HG03064 (cell line): ENCODE measurements at regions not wholly inside any gene's neighbourhood (a gene's known extent, or its start where the extent isn't known, plus 50 kb on each side); places are given as distances from the start of the nearest gene placed in this dataset.

Source experiments
- ATAC-seq: cut with Tn5 transposase; IDR thresholded peaks from one replicate; pipeline ENCODE4 v1.9.1; 2021; ENCODE audit warnings: low read depth; ENCODE audit not compliant: unreplicated experiment

DNA sequence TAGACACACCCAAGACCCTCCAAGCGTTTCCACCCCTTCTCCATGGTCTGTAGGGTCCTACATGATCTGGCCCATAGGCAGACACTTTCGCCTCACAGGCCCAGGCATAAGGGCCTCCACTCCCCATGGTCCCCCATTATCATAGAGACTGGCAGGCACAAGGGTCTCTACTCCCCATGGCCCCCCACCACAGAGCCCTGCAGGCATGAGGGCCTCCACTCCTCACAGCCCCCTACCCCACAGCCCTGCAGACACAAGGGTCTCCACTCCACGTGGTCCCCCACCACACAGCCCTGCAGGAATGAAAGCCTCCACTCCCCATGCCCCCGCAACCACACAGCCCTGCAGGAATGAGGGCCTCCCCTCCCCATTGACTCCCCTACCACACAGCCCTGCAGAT is 159.7 kb upstream of the AGAP1 start:
- no peak for ATAC-seq

DNA sequence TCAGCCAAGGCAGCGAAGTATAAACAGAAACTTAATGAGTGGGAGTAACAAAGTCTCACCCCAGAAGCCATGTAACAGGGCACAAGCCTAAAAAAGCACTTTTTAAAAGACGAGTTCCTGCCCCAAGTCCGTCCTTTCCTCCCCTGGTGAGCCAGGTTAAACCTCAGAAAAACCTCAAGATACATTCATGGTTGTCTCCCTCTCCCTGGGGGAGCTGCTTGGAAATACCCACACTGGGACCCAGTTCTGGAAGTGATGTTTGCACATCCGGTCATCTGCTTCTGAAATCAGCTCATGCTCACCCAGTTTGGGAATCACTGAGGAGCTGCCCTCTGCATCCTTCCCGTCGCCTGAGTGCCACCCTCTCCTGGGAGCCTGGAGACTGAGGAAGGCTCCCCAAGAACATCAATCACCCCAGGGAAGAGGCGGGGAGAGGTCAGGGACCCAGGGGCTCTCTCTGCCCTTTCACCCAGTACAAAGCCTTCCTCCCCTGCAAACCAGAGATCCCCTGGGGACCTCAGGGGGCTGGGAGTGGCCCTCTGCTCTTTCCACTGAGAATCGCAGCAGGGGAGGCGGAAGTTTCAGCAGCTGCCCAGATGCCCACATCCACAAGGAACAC is 150.6 kb upstream of the AGAP1 start:
- ATAC-seq = no peak

DNA sequence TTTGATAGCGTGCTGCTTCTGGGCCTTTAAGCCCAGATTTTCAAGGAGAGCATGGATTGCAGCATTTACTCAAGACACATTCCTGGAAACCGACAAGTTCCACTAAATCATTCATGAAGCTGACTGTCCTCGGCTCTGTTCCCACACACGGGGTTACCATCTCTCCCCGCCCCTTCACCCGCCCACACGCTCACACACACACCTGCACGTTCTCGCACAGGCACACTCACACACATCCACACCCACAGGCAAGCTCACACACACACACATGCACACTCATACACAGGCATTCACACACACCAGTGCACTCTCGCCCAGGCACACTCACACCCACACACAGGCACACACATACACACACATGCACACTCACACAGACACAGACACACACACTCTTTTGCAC is 150.0 kb upstream of the AGAP1 start:
- ATAC-seq = no peak

DNA sequence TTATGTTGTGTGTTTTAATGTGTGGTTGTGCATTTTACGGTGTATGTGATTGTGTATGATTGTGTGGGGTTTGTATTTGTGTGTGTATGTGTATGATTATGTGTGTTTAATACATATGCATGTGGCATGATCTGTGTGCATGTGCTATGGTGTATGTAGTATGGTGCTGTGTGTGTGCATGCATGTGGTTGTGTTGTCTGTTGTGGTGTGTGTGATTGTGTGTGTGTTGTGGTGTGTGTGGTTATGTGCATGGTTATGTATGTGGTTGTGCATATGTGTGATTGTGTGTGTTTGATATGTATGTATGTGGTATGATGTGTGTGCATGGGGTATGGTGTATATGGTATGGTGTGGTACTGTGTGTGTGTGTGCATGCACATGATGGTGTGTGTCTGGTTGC is 148.1 kb upstream of the AGAP1 start:
- no peak for ATAC-seq

DNA sequence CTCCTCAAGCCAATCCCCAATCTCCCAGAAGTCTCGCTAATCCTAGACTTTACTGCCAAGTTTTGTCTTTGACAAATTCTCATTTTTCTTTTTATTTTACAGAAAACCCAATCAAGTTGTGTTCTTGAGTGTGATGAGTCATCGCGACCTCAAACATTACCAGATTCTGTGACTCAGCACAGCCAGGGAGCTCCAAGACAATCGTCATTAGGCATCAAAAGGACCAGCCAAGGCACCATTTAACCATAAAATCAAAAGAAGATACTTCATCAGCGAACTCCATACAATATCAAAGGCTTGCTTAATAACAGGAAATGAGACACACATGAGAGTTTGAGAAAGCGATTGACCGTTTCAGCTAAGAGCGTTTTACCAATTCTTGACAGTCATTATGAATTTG is 146.2 kb upstream of the AGAP1 start:
- ATAC-seq = no peak

DNA sequence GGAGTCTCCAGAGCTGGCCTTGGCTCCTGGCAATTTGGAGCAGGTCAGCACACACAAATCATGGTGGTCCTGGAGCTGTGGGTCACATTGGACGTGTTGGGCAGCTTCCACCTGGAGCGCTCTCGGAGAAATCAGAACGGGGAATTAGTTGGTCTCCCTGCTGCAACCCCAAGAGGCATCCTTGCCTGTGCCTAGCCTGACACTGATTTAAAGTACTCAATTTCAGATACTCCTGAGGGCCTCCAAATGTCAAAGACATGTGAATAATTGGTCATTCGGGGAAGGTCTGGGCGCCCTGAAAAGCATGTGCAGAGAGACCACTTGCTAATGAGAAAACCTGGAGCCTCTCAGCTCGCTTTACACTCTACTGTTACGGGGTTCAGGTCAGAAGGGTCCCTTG is 145.5 kb upstream of the AGAP1 start:
- no peak for ATAC-seq

DNA sequence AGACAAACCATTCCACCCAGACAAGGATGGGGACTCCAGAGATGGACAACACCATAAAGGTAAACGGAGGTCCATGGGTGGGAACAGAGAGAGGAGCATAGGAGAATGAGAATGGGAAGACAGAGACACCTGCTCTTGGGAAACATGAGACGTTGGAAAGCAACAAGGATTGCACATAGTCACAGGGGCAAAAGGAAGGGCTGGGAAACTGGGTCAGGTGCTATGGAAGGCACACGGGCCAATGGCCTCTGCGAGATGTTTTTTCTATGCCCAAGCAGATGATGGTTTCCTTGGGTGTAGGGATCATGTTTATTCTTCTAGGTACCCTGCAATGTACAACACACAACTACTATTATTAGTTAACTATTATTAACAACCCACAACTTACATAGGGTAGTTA is 143.6 kb upstream of the AGAP1 start:
- ATAC-seq = no peak

DNA sequence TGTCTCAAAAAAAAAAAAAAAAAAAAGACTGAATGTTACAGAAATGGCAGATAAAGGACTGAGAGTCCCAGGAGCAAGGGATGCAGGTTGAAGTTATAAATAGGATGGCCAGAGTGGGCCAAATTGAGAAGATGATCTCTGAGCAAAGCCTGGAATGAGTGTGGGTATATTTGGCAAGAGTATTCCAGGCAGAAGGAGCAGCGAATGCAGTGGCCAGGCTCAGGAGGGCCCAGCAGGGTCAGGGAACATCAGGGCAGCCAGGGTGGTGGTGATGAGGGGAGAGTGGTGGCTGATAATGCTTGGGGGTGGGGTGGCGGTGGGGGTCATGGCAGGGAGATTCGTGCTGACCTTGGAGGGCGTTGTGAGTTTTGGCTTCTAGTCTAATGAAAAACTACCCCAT is 141.3 kb upstream of the AGAP1 start:
- ATAC-seq = no peak

DNA sequence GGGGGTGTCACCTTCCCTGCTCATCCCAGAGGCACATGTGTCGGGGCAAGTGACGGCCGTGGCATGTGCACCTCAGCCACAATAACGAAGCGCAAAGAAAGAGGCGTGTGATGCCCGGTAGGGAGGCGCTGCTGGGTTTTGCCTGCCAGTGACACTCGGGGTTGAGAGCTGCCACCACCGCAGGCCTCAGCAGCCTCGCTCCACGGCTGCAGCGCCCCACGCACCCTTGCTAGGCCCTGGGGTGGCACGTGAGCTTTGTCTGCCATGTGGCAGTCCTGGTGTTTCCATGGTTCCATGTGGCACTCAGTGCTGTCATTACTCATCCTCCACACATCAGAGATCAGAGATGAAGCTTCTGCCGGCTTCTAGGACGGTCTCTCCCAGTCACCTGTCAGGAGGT is 136.0 kb upstream of the AGAP1 start:
- ATAC-seq = no peak

DNA sequence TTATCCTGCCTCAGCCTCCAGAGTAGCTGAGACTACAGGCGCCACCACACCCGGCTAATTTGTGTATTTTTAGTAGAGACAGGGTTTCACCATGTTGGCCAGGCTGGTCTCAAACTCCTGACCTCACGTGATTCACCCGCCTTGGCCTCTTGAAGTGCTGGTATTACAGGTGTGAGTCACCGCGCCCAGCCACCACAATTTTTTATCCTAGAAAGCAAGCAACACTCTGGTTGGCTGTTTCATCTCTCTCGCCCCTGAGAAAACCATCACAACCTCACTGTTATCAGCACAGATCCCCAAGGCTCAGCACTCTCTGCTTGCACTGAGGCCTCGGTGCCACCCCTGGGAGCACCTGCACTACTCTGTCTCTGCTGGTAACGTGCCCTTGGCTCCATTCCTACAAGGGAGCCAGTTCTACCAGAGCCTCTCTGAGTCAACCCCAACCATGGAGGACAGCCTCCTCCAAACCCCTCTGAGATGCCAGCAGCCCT is 134.8 kb upstream of the AGAP1 start:
- no peak for ATAC-seq

DNA sequence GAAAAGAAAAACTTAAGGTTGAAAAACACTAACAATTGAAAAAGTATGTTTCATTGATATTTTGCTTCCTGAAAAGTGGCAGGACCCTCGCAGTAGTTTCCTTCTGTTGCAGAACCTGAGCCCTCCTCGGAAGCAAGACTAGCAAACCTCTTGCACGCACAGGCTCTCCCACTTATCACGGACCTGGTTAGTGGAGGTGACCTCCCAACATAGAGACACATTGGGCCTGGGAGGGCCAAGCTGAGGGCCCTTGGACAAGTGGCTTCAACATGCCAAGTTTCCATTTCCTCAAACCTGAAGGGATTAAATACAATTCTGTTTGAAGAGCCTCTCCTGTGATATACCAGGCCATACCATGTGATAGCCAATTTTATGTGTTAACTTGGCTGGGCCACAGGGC is 133.4 kb upstream of the AGAP1 start:
- ATAC-seq = no peak

DNA sequence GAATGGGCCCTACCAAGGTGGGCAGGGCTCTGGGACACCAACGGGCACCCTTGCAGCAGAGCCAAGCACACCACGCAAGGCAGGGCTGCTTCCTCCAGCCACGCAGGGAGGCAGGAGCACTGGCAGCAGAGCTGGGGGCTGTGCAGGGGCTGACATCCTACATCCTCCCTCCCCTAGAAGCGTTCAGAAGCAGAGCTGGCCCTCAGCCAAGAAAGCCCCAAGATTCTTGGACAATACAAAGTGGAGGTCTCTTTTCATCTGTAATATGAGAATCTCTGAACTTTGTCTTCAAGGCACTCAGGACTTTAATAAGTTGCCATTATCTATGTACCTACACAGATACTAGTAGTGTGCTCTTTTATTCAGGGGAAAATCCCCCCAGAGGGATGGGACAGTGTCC is 128.1 kb upstream of the AGAP1 start:
- no peak for ATAC-seq

DNA sequence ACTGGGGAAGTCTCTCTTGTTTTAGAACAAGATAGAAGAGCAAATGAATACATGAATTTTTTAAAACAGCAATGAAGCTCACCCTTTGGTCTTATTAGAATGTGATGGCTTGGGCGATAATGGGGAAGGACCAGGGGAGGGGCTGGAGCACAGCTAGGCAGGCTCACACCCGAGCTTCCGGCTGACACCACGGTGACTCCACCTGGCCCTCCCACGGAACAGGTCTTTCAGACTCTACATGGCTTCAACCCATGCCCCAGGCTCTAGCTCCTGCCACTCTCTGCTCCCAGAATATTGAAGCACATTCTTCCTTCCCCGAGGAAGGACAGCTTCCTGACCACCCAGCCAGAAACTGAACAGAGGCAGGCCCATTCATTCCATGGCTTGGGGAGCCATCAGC is 127.5 kb upstream of the AGAP1 start:
- ATAC-seq = no peak

DNA sequence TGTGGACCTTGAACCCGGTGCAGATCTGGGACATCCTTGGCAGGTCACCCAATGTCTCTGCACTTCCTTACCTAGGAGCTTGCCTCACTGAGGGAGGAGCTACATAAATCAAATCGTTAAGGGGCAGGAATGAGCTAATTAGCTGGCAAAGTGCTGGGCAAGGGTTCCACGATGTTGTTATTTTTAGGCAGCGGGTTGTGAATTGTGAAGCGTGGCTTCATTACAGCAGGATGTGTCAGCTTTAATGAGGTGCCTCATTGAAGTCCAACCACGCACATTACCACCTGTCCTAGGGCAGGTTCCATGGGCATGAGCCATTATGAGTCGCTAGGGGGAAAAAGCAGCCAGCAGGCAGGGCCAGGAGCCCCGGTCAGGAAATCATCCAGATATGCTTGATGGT is 127.0 kb upstream of the AGAP1 start:
- no peak for ATAC-seq

DNA sequence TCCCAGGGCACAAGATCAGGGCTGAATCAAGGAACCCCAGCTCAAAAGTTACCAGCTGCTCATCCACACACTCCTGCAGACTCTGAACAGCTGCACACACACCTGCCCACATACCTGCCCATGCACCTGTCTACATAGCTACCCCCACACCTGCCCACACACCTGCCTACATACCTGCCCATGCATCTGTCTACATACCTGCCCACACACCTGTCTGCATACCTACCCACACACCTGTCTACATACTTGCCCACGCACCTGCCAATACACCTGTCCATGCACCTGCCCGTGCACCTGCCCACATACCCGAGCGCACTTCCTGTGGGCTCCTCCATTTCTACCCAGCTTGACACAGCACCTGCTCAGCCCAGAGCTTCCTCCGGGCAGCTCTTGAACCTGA is 122.8 kb upstream of the AGAP1 start:
- no peak for ATAC-seq

DNA sequence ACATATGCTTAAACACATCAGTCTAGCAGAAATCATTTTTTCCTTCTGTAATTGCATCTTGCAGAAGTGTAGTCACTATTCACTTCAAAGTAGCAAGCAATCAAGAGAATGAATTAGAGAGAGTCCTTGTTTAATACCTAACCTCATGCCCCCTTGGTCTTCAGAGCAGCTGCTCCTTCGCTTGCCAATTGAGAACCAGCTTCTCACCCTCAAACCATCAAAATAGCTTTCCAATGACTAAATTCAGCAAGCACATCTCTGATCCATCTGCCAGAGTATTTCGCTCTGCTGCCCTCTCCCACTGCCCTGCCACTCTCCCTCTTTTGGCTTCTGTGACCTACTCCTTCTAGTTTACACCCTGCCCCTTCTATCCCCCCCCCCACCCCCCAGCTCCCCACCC is 120.7 kb upstream of the AGAP1 start:
- ATAC-seq = no peak

DNA sequence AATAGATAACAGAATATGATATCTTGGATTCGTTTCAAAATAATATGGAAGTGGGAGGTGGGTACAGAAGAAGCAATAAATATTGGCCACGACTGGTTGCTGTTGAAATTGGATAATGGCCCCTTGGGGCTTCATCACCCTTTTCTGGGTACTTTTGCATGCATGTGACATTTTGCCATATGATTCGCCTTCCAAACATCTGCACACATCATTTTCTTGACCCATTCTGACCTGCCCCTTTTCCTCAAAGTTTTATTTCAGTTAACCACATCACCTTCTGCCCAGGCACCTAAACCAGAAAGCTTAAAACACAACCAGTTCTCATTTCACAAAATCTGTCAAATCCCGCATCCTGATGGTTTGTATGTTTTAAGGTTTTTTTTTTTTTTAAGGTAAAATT is 116.7 kb upstream of the AGAP1 start:
- no peak for ATAC-seq

DNA sequence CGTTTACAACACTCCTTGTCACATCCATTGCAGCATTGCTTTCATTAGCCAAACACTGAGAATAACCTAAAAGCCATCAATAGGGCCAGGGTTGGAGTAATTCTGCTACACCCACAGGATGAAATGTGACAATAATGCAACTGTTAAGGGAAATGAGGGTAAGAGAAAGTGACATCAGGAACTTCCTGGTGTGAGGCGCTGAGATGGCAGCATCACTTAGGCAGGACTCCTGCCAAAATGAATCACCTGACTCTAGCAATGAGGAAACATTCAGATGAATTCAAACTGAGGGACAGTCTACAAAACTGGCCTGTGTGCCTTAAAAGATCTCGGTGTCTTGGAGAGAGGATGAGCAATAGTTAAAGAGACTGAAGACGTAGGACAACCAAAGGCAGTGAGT is 115.6 kb upstream of the AGAP1 start:
- no peak for ATAC-seq

DNA sequence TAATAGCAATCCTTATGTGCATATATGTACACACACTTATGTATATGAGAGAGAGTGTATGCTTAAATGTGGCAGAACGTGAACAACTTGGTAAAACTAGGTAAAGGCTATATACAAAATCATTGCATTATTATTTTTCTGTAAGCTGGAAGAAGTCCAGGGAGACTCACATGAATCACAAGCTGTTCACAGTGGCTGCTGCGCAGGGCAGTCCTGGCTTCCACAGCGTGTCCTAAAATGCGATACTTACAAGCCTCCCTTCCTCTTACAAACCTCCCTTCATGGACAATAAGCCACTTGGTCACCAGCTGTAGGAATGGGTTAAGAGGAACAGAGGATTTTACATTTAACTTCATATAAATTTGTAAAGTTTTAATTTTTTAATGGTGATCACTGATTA is 114.9 kb upstream of the AGAP1 start:
- no peak for ATAC-seq

DNA sequence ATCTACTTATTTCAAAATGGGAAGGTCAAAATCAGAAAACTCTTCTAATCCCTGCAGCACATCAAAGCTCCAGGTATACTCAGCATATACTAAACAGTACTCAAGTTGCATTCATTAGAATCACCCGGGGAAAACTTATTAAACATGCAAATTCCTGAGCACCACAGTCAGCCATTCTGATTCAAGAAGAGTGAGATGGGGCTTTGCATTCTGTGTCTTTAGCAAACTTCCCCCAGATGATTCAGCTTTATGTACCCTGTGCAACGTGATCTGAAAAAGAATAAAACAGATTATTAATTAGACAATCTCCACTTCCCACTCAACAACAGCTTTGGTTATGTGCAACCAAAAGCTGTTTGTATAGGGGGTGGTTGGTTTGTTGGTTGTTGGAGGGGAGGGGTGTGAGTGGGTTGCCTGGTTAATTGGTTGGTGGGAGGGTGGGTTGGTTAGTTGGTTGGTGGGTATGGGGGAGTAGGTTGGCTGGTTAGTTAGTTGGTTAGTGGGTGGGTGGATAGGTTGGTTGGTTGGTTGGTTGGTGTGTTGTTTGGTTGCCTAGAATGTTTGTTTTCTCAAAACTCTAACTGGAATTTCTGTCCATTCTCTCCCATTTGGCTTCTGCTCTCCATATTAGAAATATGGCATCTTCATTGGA is 112.5 kb upstream of the AGAP1 start:
- ATAC-seq = no peak

DNA sequence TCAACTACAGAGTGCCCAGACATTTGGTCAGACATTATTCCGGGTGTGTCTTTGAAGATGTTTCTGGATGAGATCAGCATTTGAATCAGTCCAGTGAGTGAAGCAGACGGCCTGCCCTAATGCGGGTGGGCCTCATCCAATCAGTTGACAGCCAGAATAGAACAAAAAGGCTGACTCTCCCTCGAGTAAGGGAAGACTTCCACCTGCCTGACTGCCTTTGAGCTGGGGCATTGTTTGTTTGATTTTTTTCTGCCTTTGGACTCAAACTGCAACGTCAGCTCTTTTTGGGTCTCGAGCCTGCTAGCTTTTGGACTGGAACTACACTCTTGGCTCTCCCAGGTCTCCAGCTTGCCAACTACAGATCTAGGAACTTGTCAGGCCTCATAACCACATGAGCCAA is 111.7 kb upstream of the AGAP1 start:
- no peak for ATAC-seq

DNA sequence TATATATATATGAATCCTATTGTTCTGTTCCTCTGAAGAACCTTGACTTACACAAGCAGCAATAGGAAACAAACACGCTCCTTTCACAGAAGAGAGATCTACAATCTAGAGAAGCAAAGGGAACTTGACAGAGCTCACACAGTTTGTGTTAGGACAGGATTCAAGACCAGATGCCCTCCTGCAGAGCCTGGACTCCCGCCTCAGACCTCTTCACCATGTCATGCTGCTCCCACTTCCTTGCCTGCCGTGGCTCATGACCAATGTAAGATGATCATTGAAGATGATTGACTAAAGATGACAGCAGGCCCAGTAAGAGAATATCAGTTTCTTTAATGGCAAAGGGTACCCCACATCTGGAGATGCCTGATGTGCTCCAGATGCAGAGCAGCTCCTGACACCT is 111.2 kb upstream of the AGAP1 start:
- ATAC-seq = no peak
